Mesenchymal stem cell (in vitro differentiated cells and primary cell): ENCODE measurements at regions not wholly inside any gene's neighbourhood (a gene's known extent, or its start where the extent isn't known, plus 50 kb on each side); places are given as distances from the start of the nearest gene placed in this dataset.

Experiments
- DNase-seq: peaks from one replicate; pipeline ENCODE4 v3.0.0-alpha.2; 2013
- H2AFZ ChIP-seq: one replicate; pipeline ENCODE4 v1.6.1; 2013; ENCODE audit warnings: low read depth, mild to moderate bottlenecking, control low read depth, inconsistent platforms, low read length, moderate library complexity
- H2AK5ac ChIP-seq: 2 replicates; pipeline ENCODE4 v1.6.1; 2013; ENCODE audit warnings: low read length, moderate library complexity, mild to moderate bottlenecking, inconsistent platforms; ENCODE audit not compliant: severe bottlenecking
- H2BK120ac ChIP-seq: one replicate; pipeline ENCODE4 v1.6.1; 2013; ENCODE audit warnings: low read depth, mild to moderate bottlenecking, inconsistent platforms, low read length, moderate library complexity
- H2BK12ac ChIP-seq, 2 experiments: one replicate each; pipeline ENCODE4 v1.6.1; 2013; ENCODE audit warnings: inconsistent platforms in 2 of 2, low read length in 2 of 2, mild to moderate bottlenecking in 2 of 2, moderate library complexity in 2 of 2, control low read depth in 1 of 2
- H2BK15ac ChIP-seq: one replicate; pipeline ENCODE4 v1.6.1; 2013; ENCODE audit warnings: mild to moderate bottlenecking, low read depth, inconsistent platforms; ENCODE audit not compliant: poor library complexity, severe bottlenecking
- H2BK5ac ChIP-seq: 2 replicates; pipeline ENCODE4 v1.6.1; 2013; ENCODE audit warnings: low read depth, mild to moderate bottlenecking, low read length, control low read depth, inconsistent platforms; ENCODE audit not compliant: poor library complexity, severe bottlenecking
- H3K14ac ChIP-seq, 2 experiments: one replicate each; pipeline ENCODE4 v1.6.1; 2013; ENCODE audit warnings: inconsistent platforms in 2 of 2, low read length in 2 of 2, control low read depth in 1 of 2, mild to moderate bottlenecking in 1 of 2, moderate library complexity in 1 of 2
- H3K18ac ChIP-seq, 2 experiments: one replicate each; pipeline ENCODE4 v1.6.1; 2013; ENCODE audit warnings: inconsistent platforms in 2 of 2, low read length in 2 of 2, control low read depth in 1 of 2, low read depth in 1 of 2, mild to moderate bottlenecking in 1 of 2
- H3K23ac ChIP-seq, 2 experiments: one replicate each; pipeline ENCODE4 v1.6.1; 2013; ENCODE audit warnings: inconsistent platforms in 2 of 2, low read length in 2 of 2, mild to moderate bottlenecking in 2 of 2, moderate library complexity in 2 of 2, control low read depth in 1 of 2
- H3K27ac ChIP-seq: 2 replicates; pipeline ENCODE4 v1.5.1; 2013; ENCODE audit warnings: mild to moderate bottlenecking, moderate library complexity, low read length, control low read depth, inconsistent platforms; ENCODE audit not compliant: poor library complexity, severe bottlenecking
- H3K27me3 ChIP-seq, 2 experiments: 2 replicates each; pipeline versions ENCODE4 v1.6.1 to v1.7.0; 2013; ENCODE audit warnings: low read length in 2 of 2, mild to moderate bottlenecking in 2 of 2, moderate library complexity in 2 of 2, control low read depth in 1 of 2, inconsistent platforms in 1 of 2; ENCODE audit not compliant: control insufficient read depth in 1 of 2, insufficient read depth in 1 of 2
- H3K36me3 ChIP-seq, 2 experiments: 2 replicates each; pipeline versions ENCODE4 v1.6.1 to v1.7.0; 2013; ENCODE audit warnings: low read length in 2 of 2, control low read depth in 1 of 2, inconsistent platforms in 1 of 2, low read depth in 1 of 2, mild to moderate bottlenecking in 1 of 2; ENCODE audit not compliant: insufficient read depth in 2 of 2, control insufficient read depth in 1 of 2
- H3K4ac ChIP-seq, 2 experiments: one replicate each; pipeline ENCODE4 v1.6.1; 2013; ENCODE audit warnings: inconsistent platforms in 2 of 2, low read length in 2 of 2, mild to moderate bottlenecking in 2 of 2, moderate library complexity in 2 of 2, control low read depth in 1 of 2, low read depth in 1 of 2
- H3K4me1 ChIP-seq: 2 replicates; pipeline ENCODE4 v1.6.1; 2013; ENCODE audit warnings: low read depth, low read length, control low read depth; ENCODE audit not compliant: control insufficient read depth, insufficient read depth
- H3K4me2 ChIP-seq: 2 replicates; pipeline ENCODE4 v1.6.1; 2013; ENCODE audit warnings: low read length, mild to moderate bottlenecking, inconsistent platforms; ENCODE audit not compliant: poor library complexity, severe bottlenecking
- H3K4me3 ChIP-seq, 2 experiments: 2 replicates each; pipeline versions ENCODE4 v1.5.1 to v1.7.0; 2013; ENCODE audit warnings: low read length in 2 of 2, mild to moderate bottlenecking in 2 of 2, control low read depth in 1 of 2, low read depth in 1 of 2; ENCODE audit not compliant: insufficient read depth in 1 of 2
- H3K79me1 ChIP-seq: replicated peaks from 2 replicates; pipeline ENCODE4 v1.6.1; 2013; ENCODE audit warnings: mild to moderate bottlenecking, control low read depth, low read length, inconsistent platforms; ENCODE audit not compliant: poor library complexity, severe bottlenecking
- H3K9ac ChIP-seq: 2 replicates; pipeline ENCODE4 v1.7.0; 2013; ENCODE audit warnings: mild to moderate bottlenecking, low read length, moderate library complexity
- H3K9me3 ChIP-seq: 2 replicates; pipeline ENCODE4 v1.7.0; 2013; ENCODE audit warnings: mild to moderate bottlenecking, low read length; ENCODE audit not compliant: control insufficient read depth
- H4K8ac ChIP-seq: one replicate; pipeline ENCODE4 v1.6.1; 2013; ENCODE audit warnings: inconsistent platforms, mild to moderate bottlenecking, low read length, moderate library complexity
- H4K91ac ChIP-seq: one replicate; pipeline ENCODE4 v1.6.1; 2013; ENCODE audit warnings: mild to moderate bottlenecking, low read length, inconsistent platforms
- WGBS: methylation state at CpG from one replicate; pipeline ENCODE4 v1.1.7; 2013; ENCODE audit warnings: mixed read lengths; 5-methylcytosine and 5-hydroxymethylcytosine counted together

DNA sequence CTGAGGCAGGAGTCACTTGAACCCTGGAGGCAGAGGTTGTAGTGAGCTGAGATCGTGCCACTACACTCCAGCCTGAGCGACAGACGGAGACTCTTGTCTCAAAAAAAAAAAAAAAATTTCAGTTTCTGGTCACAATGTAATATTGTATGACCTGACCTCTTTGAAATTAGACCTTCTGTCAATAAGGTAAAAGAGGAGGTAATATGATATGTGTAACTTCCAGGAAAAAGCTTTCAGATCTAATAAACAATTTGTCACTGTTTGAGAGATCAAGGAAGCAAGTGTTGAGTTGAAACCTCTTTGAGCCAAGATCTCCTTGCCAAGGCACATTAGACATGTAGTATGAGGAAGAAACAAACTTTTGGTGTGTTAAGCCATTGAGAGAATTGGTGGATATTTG, 101.7 kb upstream of the ATF7IP start:
- Histone ChIP-seq H3K14ac (no peak overlapping the region), H3K18ac (no peak overlapping the region), H2BK15ac (no peak overlapping the region), H4K8ac (no peak overlapping the region), H3K4me1 (peaks cover 10% of the 10 kb centered on the region), H4K91ac (no peak overlapping the region), H2BK12ac (no peak overlapping the region), H2BK120ac (no peak overlapping the region), H2AK5ac (no peak overlapping the region), H2AFZ (no peak overlapping the region), H2BK5ac (no peak overlapping the region), H3K4me2 (no peak overlapping the region), H3K9ac (no peak overlapping the region), H3K4ac (no peak overlapping the region), H3K79me1 (no peaks in the 10 kb centered on the region), H3K4me3 (no peak overlapping the region), H3K36me3 (no peaks in the 10 kb centered on the region), H3K27ac (no peak overlapping the region), H3K9me3 (peaks cover 8% of the 10 kb centered on the region), H3K27me3 (no peaks in the 10 kb centered on the region), H3K23ac (no peak overlapping the region)
- no CpG with 5 or more reads among the region's 3 CpGs for WGBS
- no peak for DNase-seq

DNA sequence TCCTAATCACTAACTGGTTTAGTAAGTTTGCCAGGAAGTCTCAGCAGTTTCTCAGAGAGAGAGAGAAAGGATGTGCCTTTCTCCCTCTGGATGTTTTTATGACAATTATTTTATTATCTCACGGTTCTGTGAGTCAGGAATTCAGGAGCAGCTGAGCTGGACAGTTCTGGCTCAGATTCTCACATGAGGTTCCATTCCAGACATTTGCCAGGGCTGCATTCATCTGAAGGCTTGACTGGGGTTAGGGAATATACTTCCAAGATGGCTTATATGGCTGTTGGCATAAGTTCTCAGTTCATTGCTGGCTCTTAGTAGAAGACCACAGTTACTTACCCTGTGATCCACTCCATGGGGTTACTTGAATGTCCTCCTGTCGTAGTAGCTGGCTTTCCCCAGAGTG, 101.2 kb upstream of the ATF7IP start:
- no peak overlapping the region for H3K23ac ChIP-seq
- H3K18ac ChIP-seq: no peak overlapping the region
- no peak overlapping the region for H3K4me3 ChIP-seq
- H4K91ac ChIP-seq: no peak overlapping the region
- H2AK5ac ChIP-seq: no peak overlapping the region
- H3K9me3 ChIP-seq: peaks cover 8% of the 10 kb centered on the region
- H2BK120ac ChIP-seq: no peak overlapping the region
- H2BK12ac ChIP-seq: no peak overlapping the region
- no peak overlapping the region for H3K4me2 ChIP-seq
- H3K9ac ChIP-seq: no peak overlapping the region
- WGBS: 95% methylated on average over 2 of the region's 2 CpGs
- H3K27me3 ChIP-seq: no peaks in the 10 kb centered on the region
- H3K36me3 ChIP-seq: no peaks in the 10 kb centered on the region
- DNase-seq: peak; percentile 22
- no peak overlapping the region for H2BK5ac ChIP-seq
- no peak overlapping the region for H3K27ac ChIP-seq
- peaks cover 10% of the 10 kb centered on the region for H3K4me1 ChIP-seq
- H3K4ac ChIP-seq: no peak overlapping the region
- H3K14ac ChIP-seq: no peak overlapping the region
- H4K8ac ChIP-seq: no peak overlapping the region
- no peak overlapping the region for H2AFZ ChIP-seq
- H3K79me1 ChIP-seq: no peaks in the 10 kb centered on the region
- no peak overlapping the region for H2BK15ac ChIP-seq

DNA sequence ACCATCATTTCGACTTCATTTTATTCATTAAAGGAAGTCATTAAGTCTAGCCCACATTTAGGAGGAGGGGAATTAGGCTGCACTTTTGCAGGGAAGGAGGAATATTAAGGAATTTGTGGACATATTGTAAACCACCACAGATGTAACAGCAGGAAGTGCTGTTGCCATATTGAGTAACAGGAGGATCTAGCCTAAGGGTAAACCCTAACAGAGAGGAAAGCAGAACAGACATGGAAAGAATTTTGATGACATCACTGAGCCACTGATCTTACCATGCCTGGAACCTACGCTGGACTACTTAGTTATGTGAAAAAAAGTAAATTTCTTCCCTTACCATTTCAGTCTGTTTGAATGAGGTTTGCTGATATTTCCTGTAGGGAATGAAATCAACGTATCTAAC, 100.7 kb upstream of the ATF7IP start:
- H3K4me2 ChIP-seq: no peak overlapping the region
- H3K18ac ChIP-seq: no peak overlapping the region
- H4K8ac ChIP-seq: no peak overlapping the region
- no peak overlapping the region for H3K4me3 ChIP-seq
- no peak overlapping the region for H2AK5ac ChIP-seq
- H2BK12ac ChIP-seq: no peak overlapping the region
- no peak overlapping the region for H3K27ac ChIP-seq
- no peak overlapping the region for H3K4ac ChIP-seq
- no peaks in the 10 kb centered on the region for H3K36me3 ChIP-seq
- H3K9ac ChIP-seq: no peak overlapping the region
- DNase-seq: peak; percentile 65
- no peaks in the 10 kb centered on the region for H3K27me3 ChIP-seq
- H3K4me1 ChIP-seq: peaks cover 10% of the 10 kb centered on the region
- H2AFZ ChIP-seq: no peak overlapping the region
- H3K14ac ChIP-seq: no peak overlapping the region
- no peak overlapping the region for H2BK15ac ChIP-seq
- no CpG with 5 or more reads among the region's 3 CpGs for WGBS
- H4K91ac ChIP-seq: no peak overlapping the region
- H3K79me1 ChIP-seq: no peaks in the 10 kb centered on the region
- H2BK5ac ChIP-seq: no peak overlapping the region
- H3K9me3 ChIP-seq: peaks cover 8% of the 10 kb centered on the region
- no peak overlapping the region for H2BK120ac ChIP-seq
- no peak overlapping the region for H3K23ac ChIP-seq

DNA sequence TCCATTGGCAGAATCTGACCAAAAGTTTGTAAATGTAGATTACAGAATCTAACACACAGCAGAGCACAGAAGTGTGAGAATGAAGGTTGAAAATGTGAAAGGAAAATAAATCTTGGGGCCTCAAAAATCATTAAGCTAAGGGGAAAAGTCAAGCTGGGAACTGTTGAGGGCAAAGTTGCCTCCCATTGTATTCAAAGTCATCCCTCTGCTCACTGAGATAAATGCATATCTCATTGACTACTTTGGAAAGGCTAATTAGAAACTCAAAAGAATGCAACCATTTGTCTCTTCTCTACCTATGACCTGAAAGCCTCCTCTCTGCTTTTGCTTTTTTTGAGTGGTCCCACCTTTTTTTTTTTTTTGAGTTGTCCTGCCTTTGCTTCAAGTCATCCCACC, 97.4 kb upstream of the ATF7IP start:
- H3K4ac ChIP-seq: no peak overlapping the region
- no peaks in the 10 kb centered on the region for H3K27me3 ChIP-seq
- H2BK15ac ChIP-seq: no peak overlapping the region
- no peak overlapping the region for H2BK5ac ChIP-seq
- H3K18ac ChIP-seq: no peak overlapping the region
- H3K79me1 ChIP-seq: no peaks in the 10 kb centered on the region
- H4K8ac ChIP-seq: no peak overlapping the region
- H2AK5ac ChIP-seq: no peak overlapping the region
- no peak overlapping the region for H3K9ac ChIP-seq
- no peak overlapping the region for H2AFZ ChIP-seq
- H3K4me3 ChIP-seq: no peak overlapping the region
- H3K4me2 ChIP-seq: no peak overlapping the region
- H3K14ac ChIP-seq: no peak overlapping the region
- H3K36me3 ChIP-seq: no peaks in the 10 kb centered on the region
- peaks cover 13% of the 10 kb centered on the region for H3K9me3 ChIP-seq
- H2BK12ac ChIP-seq: no peak overlapping the region
- H2BK120ac ChIP-seq: no peak overlapping the region
- no peak overlapping the region for H4K91ac ChIP-seq
- H3K27ac ChIP-seq: no peak overlapping the region
- H3K23ac ChIP-seq: no peak overlapping the region
- no peaks in the 10 kb centered on the region for H3K4me1 ChIP-seq
- DNase-seq: no peak
